Smooth muscle cell (in vitro differentiated cells): ENCODE measurements at regions not wholly inside any gene's neighbourhood (a gene's known extent, or its start where the extent isn't known, plus 50 kb on each side); places are given as distances from the start of the nearest gene placed in this dataset.

Experiments
- DNase-seq: peaks from one replicate; lab custom pipeline; 2025; ENCODE audit not compliant: unreplicated experiment; lab: John Stamatoyannopoulos, UW
- H2AFZ ChIP-seq: fragments of 200-600 bp; sonication (generic); 2 replicates; pipeline ENCODE4 v1.6.0; 2016; ENCODE audit warnings: antibody characterized with exemption, low read depth, mild to moderate bottlenecking
- H3F3A ChIP-seq: fragments of 200-600 bp; sonication (generic); 2 replicates; pipeline ENCODE4 v1.6.0; 2017; ENCODE audit warnings: antibody characterized with exemption, low read depth
- H3K27ac ChIP-seq: fragments of 200-600 bp; sonication (generic); 2 replicates; pipeline ENCODE4 v1.5.1; 2016; ENCODE audit warnings: low read depth, mild to moderate bottlenecking
- H3K27me3 ChIP-seq: fragments of 200-600 bp; sonication (generic); 2 replicates; pipeline ENCODE4 v1.6.1; 2016; ENCODE audit warnings: low read depth, mild to moderate bottlenecking
- H3K36me3 ChIP-seq: fragments of 200-600 bp; sonication (generic); 2 replicates; pipeline ENCODE4 v1.5.1; 2016; ENCODE audit warnings: low read depth
- H3K4me1 ChIP-seq: fragments of 200-600 bp; sonication (generic); 2 replicates; pipeline ENCODE4 v1.5.1; 2016; ENCODE audit warnings: low read depth
- H3K4me2 ChIP-seq: fragments of 200-600 bp; sonication (generic); 2 replicates; pipeline ENCODE4 v1.6.0; 2016; ENCODE audit warnings: mild to moderate bottlenecking
- H3K4me3 ChIP-seq: fragments of 200-600 bp; sonication (generic); 2 replicates; pipeline ENCODE4 v1.5.1; 2016; ENCODE audit warnings: mild to moderate bottlenecking
- H3K79me2 ChIP-seq: fragments of 200-600 bp; sonication (generic); 2 replicates; pipeline ENCODE4 v1.6.0; 2016; ENCODE audit warnings: low read depth, mild to moderate bottlenecking
- H3K9ac ChIP-seq: fragments of 200-600 bp; sonication (generic); 2 replicates; pipeline ENCODE4 v1.6.0; 2016; ENCODE audit warnings: low read depth
- H3K9me3 ChIP-seq: fragments of 200-600 bp; sonication (generic); replicated peaks from 2 replicates; pipeline ENCODE4 v1.5.1; 2016; ENCODE audit warnings: low read depth
- H4K20me1 ChIP-seq: fragments of 200-600 bp; sonication (generic); 2 replicates; pipeline ENCODE4 v1.6.0; 2016; ENCODE audit warnings: low read depth
- WGBS: methylation state at CpG from one replicate; pipeline ENCODE4 v1.1.7; 2016; ENCODE audit warnings: low lambda C conversion rate; 5-methylcytosine and 5-hydroxymethylcytosine counted together
- TF ChIP-seq, protein P1 (sequence below): fragments of 200-600 bp; sonication (generic); IDR thresholded peaks from 2 replicates; pipeline ENCODE4 v1.5.1; 2017; ENCODE audit warnings: borderline replicate concordance, mild to moderate bottlenecking, antibody characterized with exemption; ENCODE audit not compliant: insufficient read depth, poor library complexity, severe bottlenecking

DNA sequence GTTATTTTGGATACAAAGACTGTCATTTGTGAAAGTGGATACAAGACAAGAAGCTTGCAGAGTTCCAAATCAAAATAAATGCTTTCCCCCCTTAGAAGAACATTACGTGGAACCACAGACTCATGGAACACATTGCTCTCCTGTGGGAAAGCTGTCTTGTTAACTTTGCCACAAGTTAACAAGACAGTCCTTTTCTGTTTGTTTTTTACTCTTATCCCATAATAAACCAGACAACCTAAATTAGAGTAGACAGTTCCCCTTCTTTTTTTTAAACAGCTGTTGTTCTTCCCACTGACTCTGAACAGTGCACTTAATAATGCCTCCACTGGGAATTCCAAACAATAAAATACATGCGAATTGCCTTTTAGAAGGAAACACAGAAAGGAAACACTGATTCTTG is 255.3 kb upstream of the UBE2E2 start:
- no peak overlapping the region for H3K4me3 ChIP-seq
- no peak for DNase-seq
- no peak overlapping the region for H2AFZ ChIP-seq
- no peaks in the 10 kb centered on the region for H3K79me2 ChIP-seq
- TF ChIP-seq, protein P1, sequence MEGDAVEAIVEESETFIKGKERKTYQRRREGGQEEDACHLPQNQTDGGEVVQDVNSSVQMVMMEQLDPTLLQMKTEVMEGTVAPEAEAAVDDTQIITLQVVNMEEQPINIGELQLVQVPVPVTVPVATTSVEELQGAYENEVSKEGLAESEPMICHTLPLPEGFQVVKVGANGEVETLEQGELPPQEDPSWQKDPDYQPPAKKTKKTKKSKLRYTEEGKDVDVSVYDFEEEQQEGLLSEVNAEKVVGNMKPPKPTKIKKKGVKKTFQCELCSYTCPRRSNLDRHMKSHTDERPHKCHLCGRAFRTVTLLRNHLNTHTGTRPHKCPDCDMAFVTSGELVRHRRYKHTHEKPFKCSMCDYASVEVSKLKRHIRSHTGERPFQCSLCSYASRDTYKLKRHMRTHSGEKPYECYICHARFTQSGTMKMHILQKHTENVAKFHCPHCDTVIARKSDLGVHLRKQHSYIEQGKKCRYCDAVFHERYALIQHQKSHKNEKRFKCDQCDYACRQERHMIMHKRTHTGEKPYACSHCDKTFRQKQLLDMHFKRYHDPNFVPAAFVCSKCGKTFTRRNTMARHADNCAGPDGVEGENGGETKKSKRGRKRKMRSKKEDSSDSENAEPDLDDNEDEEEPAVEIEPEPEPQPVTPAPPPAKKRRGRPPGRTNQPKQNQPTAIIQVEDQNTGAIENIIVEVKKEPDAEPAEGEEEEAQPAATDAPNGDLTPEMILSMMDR = no peak
- no peaks in the 10 kb centered on the region for H3K9me3 ChIP-seq
- H3K36me3 ChIP-seq = no peaks in the 10 kb centered on the region
- no peaks in the 10 kb centered on the region for H3K27me3 ChIP-seq
- H3F3A ChIP-seq = no peaks in the 10 kb centered on the region
- H3K4me2 ChIP-seq = no peak overlapping the region
- 70% methylated on average over 2 of the region's 2 CpGs for WGBS
- no peak overlapping the region for H3K9ac ChIP-seq
- no peaks in the 10 kb centered on the region for H3K4me1 ChIP-seq
- no peak overlapping the region for H3K27ac ChIP-seq
- H4K20me1 ChIP-seq = no peaks in the 10 kb centered on the region

DNA sequence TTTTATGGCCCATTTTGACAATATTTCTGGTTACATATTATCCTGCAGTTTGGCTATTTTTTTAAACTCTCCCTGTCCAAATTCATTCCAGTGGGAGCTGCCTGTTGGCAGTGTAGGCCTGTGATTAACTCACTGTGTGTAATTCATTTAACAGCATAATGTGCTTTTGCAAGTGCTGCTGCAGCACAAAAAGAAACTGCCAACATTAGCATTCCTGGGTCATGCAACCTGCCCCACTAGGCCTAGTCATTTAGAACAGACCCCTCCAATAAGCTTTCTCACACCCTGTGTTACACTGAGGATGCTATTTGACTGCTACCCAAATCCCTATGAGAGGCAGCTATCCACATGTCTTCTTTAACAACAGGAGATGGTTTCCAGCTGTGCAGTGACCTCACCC is 251.2 kb upstream of the UBE2E2 start:
- TF ChIP-seq, protein P1 = no peak
- no peaks in the 10 kb centered on the region for H4K20me1 ChIP-seq

DNA sequence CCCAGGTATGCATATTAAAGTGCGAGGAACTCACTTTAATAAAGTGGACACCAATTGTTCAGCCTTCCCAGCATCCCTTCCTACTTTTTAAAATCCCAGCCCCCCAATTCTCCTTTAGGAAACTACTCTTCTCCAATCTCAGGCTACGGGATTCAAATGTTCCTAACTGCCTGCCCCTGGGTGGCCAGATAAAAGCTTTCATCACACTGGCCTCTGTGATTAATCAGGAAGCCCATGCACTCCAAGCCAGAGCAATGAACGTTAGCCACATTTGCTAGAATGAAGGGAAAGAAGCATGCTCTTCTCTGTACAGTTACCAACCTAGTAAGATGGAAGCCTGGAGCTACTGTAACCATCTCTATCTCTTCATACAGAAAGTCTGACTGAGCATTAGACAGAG is 250.3 kb upstream of the UBE2E2 start:
- no peak overlapping the region for H3K9ac ChIP-seq
- no peaks in the 10 kb centered on the region for H3K36me3 ChIP-seq
- WGBS = 65% methylated on average over 3 of the region's 3 CpGs
- no peak overlapping the region for H3K27ac ChIP-seq
- H3K27me3 ChIP-seq = no peaks in the 10 kb centered on the region
- no peak for DNase-seq
- no peaks in the 10 kb centered on the region for H4K20me1 ChIP-seq
- no peak overlapping the region for H2AFZ ChIP-seq
- no peaks in the 10 kb centered on the region for H3K4me1 ChIP-seq
- H3K4me3 ChIP-seq = no peak overlapping the region
- H3K79me2 ChIP-seq = no peaks in the 10 kb centered on the region
- H3F3A ChIP-seq = no peaks in the 10 kb centered on the region
- TF ChIP-seq, protein P1 = no peak
- H3K4me2 ChIP-seq = no peak overlapping the region
- H3K9me3 ChIP-seq = no peaks in the 10 kb centered on the region

More for the DNA sequence above, 251.2 kb upstream of the UBE2E2 start:
- Histone ChIP-seq H3K27me3 (no peaks in the 10 kb centered on the region), H3F3A (no peaks in the 10 kb centered on the region), H3K36me3 (no peaks in the 10 kb centered on the region), H3K4me1 (no peaks in the 10 kb centered on the region), H3K79me2 (no peaks in the 10 kb centered on the region), H2AFZ (no peak overlapping the region), H3K4me3 (no peak overlapping the region), H3K9ac (no peak overlapping the region), H3K9me3 (no peaks in the 10 kb centered on the region), H3K27ac (no peak overlapping the region), H3K4me2 (no peak overlapping the region)
- no peak for DNase-seq

DNA sequence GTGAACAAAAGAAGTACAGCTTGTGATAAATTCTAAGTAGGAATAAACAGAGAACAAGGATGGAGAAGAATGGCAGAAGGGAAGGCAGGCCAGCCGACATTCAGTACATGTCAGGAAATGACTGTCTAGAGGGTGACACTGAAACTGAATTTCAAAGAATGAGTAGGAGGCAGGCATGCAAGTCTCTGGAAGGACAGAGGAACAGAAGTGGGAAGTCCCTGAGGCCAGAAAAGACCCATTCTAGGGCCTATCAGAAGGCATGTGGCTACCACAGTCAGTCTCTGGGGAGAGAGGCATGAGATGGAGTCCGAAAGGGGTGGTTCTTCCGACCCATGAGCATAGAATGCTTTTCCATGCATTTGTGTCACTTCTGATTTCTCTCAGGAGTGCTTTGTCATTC is 243.5 kb upstream of the UBE2E2 start:
- DNase-seq = no peak
- Histone ChIP-seq H4K20me1 (no peaks in the 10 kb centered on the region), H2AFZ (peak overlapping the region; percentile 8), H3K27me3 (no peaks in the 10 kb centered on the region), H3K36me3 (no peaks in the 10 kb centered on the region), H3K9me3 (no peaks in the 10 kb centered on the region), H3F3A (no peaks in the 10 kb centered on the region), H3K4me1 (no peaks in the 10 kb centered on the region), H3K79me2 (no peaks in the 10 kb centered on the region), H3K4me3 (no peak overlapping the region), H3K9ac (no peak overlapping the region), H3K4me2 (no peak overlapping the region), H3K27ac (no peak overlapping the region)
- 48% methylated on average over 3 of the region's 3 CpGs for WGBS
- TF ChIP-seq, protein P1 = no peak
